HG03135 (cell line): ENCODE measurements at regions not wholly inside any gene's neighbourhood (a gene's known extent, or its start where the extent isn't known, plus 50 kb on each side); places are given as distances from the start of the nearest gene placed in this dataset.

Source experiments
- ATAC-seq: cut with Tn5 transposase; IDR thresholded peaks from one replicate; pipeline ENCODE4 v1.9.1; 2021; ENCODE audit warnings: mild to moderate bottlenecking, moderate library complexity; ENCODE audit not compliant: unreplicated experiment

DNA sequence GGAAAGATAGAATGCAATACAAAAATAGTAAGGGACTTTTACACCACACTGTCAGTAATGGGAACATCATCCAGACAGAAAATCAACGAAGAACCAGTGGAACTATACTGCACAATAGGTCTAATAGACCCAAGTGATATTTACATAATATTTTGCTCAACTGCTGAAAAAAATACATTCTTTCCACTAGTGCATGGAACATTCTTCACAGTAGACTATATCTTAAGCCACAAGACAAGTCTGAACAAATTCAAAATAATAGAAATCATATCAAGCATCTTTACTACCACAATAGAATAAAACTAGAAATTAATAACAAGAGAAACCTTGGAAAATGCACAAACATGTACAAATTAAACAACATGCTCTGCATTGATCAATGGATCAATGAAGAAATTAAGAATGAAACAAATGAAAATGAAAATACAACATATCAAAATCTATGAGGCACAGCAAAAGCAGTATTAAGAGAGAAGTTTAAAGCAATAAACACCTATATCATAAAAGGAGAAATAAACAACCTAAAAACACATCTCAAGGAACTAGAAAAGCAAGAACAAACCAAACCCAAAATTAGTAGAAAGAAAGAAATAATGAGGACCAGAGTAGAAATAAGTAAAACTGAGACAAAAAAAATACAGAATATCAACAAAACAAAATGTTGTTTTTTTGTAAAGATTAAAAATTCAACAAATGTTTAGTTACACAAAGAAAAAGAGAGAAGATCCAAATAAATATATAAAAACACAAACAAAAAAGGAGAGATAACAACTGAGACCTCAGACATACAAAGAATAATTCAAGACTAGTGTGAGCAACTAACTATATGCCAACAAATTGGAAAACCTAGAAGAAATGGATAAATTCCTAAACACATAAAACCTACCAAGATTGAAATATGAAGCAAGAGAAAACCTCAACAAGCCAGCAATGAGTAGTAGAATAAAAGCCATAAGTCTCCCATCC, 51.5 kb upstream of the ANTXR2 start:
- ATAC-seq = peak; percentile 4
